ENCODE measurements at regions not wholly inside any gene's neighbourhood (a gene's known extent, or its start where the extent isn't known, plus 50 kb on each side); places are given as distances from the start of the nearest gene placed in this dataset.
A peak's percentile ranks its signal among the peaks of the same experiment; 100 is the strongest.

DNA sequence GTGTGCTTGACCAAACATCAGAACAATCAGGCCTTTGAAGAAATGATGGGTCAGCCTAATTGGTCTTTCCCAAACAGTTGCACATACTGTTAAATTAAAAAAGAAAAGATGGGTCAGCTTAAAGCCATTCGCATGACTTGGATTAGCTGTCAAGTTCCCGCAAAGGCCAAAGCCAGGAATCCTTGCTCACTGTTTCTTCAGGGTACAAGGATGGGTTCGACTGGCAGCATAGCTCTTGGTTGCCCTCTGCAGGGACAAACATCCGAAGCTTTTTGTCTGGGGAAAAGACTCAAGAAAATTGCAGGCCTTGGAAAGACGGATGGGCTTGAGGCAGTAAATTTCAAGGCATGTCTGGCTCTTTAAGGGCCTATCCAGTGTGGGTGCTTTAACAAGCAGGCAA is 168.0 kb downstream of the HDGFL1 start:
- Histone ChIP-seq H2AFZ (ENCODE audit: low read length) (no peak overlapping the region), H4K20me1 (ENCODE audit: insufficient read depth, low read length) (no peaks in the 10 kb centered on the region), H3K4me2 (ENCODE audit: low read depth, low read length) (no peak overlapping the region), H3K9ac (ENCODE audit: insufficient read depth, low read depth, low read length) (no peak overlapping the region), H3K4me1 (ENCODE audit: insufficient read depth, low read length) (no peaks in the 10 kb centered on the region), H3K27me3 (ENCODE audit: control insufficient read depth in 1 of 2, insufficient read depth in 2 of 2, low read length in 2 of 2) (no peaks in the 10 kb centered on the region), H3K27ac (ENCODE audit: extremely low read length, insufficient read depth, low read length) (no peak overlapping the region), H3K4me3 (replicated peaks in 1 of 3; ENCODE audit: insufficient read depth in 1 of 3, low read depth in 2 of 3, low read length in 3 of 3) (no peak overlapping the region), H3K79me2 (ENCODE audit: insufficient read depth, low read length) (no peaks in the 10 kb centered on the region), H3K36me3 (replicated peaks in 1 of 2; ENCODE audit: control insufficient read depth in 1 of 2, insufficient read depth in 2 of 2, low read length in 2 of 2) (no peaks in the 10 kb centered on the region), H3K9me3 (ENCODE audit: low read length) (peaks cover 98% of the 10 kb centered on the region)
- DNase-seq (ENCODE audit: low spot score) (no peak), ATAC-seq (no peak), FAIRE-seq (no peak)
- ChIA-PET CTCF (ENCODE audit: low intra/inter-chr PET ratio, low total read pairs) (no interaction called here), POLR2A (no interaction called here)
- TF ChIP-seq ZNF775 (CRISPR knock-in tag; IDR thresholded peaks at IDR 0.05; ENCODE audit: borderline replicate concordance) (no peak), ZNF354B (CRISPR knock-in tag; IDR thresholded peaks at IDR 0.05) (no peak), STAG1 (CRISPR knock-in tag; IDR thresholded peaks at IDR 0.05) (0 out of 2 replicates have a peak, but pooled peaks have one; percentile 9), ARHGAP35 (CRISPR knock-in tag; IDR thresholded peaks at IDR 0.05; ENCODE audit: borderline replicate concordance) (no peak), ZNF788 (CRISPR knock-in tag; IDR thresholded peaks at IDR 0.05; ENCODE audit: borderline replicate concordance) (no peak)
- TF ChIP-seq, protein P1, sequence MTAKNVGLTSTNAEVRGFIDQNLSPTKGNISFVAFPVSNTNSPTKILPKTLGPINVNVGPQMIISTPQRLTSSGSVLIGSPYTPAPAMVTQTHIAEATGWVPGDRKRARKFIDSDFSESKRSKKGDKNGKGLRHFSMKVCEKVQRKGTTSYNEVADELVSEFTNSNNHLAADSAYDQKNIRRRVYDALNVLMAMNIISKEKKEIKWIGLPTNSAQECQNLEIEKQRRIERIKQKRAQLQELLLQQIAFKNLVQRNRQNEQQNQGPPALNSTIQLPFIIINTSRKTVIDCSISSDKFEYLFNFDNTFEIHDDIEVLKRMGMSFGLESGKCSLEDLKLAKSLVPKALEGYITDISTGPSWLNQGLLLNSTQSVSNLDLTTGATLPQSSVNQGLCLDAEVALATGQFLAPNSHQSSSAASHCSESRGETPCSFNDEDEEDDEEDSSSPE (CRISPR knock-in tag; IDR thresholded peaks at IDR 0.05) = no peak
- 33% methylated on average over 5 of the region's 5 CpGs for WGBS (ENCODE audit: low lambda C conversion rate)
- in situ Hi-C loops (cut with HindIII; ENCODE audit: extremely low pct_ligation_motif_present, low pct_unique_long_range_greater_than_20kb) = no loop called here
- BruUV-seq (replicated peaks) = no TSS peak
- intact Hi-C loops (cut with micrococcal nuclease; ENCODE audit: unreplicated experiment) = no loop called here

DNA sequence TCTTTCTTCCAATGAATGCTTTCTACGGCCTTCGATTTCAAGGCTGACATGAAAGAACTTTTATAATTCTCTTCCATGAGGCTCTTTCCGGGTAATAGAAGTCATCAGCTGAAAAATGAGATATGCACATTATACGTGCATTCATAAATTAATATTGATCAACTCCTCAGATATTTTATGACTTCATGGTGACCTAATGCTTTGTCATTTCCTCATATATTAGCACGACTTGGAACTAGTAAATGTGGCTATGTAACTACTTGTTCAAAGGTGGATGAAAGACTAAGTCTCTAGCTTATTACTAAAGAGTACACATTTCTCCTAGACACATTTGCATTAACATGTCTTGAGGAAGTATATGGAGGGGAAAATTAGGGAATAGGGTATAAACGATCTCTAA is 168.8 kb downstream of the HDGFL1 start:
- H3K9me3 ChIP-seq (ENCODE audit: low read length) = peaks cover 100% of the 10 kb centered on the region
- DNase-seq (ENCODE audit: low spot score) = no peak
- FAIRE-seq = no peak
- no peak for ATAC-seq
- H3K4me1 ChIP-seq (ENCODE audit: insufficient read depth, low read length) = no peaks in the 10 kb centered on the region
- ChIA-PET POLR2A (no interaction called here), CTCF (ENCODE audit: low intra/inter-chr PET ratio, low total read pairs) (no interaction called here)
- no peak overlapping the region for H3K9ac ChIP-seq (ENCODE audit: insufficient read depth, low read depth, low read length)
- in situ Hi-C loops (cut with HindIII; ENCODE audit: extremely low pct_ligation_motif_present, low pct_unique_long_range_greater_than_20kb) (no loop called here), intact Hi-C loops (cut with micrococcal nuclease; ENCODE audit: unreplicated experiment) (no loop called here)
- no peaks in the 10 kb centered on the region for H3K27me3 ChIP-seq (ENCODE audit: control insufficient read depth in 1 of 2, insufficient read depth in 2 of 2, low read length in 2 of 2)
- H3K4me3 ChIP-seq (replicated peaks in 1 of 3; ENCODE audit: insufficient read depth in 1 of 3, low read depth in 2 of 3, low read length in 3 of 3) = no peak overlapping the region
- 31% methylated on average over 6 of the region's 6 CpGs for whole genome bisulfite sequencing (ENCODE audit: low lambda C conversion rate)
- no peaks in the 10 kb centered on the region for H4K20me1 ChIP-seq (ENCODE audit: insufficient read depth, low read length)
- H3K4me2 ChIP-seq (ENCODE audit: low read depth, low read length) = no peak overlapping the region
- no peaks in the 10 kb centered on the region for H3K36me3 ChIP-seq (replicated peaks in 1 of 2; ENCODE audit: control insufficient read depth in 1 of 2, insufficient read depth in 2 of 2, low read length in 2 of 2)
- no peaks in the 10 kb centered on the region for H3K79me2 ChIP-seq (ENCODE audit: insufficient read depth, low read length)
- BruUV-seq (replicated peaks) = no TSS peak
- H3K27ac ChIP-seq (ENCODE audit: extremely low read length, insufficient read depth, low read length) = no peak overlapping the region
- no peak for TF ChIP-seq ZFP36L1 (CRISPR knock-in tag; IDR thresholded peaks at IDR 0.05)
- TF ChIP-seq SSRP1 (CRISPR knock-in tag; IDR thresholded peaks at IDR 0.05) = no peak
- TF ChIP-seq ZNF432 (CRISPR knock-in tag; IDR thresholded peaks at IDR 0.05; ENCODE audit: borderline replicate concordance) = no peak
- no peak for TF ChIP-seq ZNF652 (CRISPR knock-in tag; IDR thresholded peaks at IDR 0.05; ENCODE audit: borderline replicate concordance, low read depth)
- TF ChIP-seq, protein P2, sequence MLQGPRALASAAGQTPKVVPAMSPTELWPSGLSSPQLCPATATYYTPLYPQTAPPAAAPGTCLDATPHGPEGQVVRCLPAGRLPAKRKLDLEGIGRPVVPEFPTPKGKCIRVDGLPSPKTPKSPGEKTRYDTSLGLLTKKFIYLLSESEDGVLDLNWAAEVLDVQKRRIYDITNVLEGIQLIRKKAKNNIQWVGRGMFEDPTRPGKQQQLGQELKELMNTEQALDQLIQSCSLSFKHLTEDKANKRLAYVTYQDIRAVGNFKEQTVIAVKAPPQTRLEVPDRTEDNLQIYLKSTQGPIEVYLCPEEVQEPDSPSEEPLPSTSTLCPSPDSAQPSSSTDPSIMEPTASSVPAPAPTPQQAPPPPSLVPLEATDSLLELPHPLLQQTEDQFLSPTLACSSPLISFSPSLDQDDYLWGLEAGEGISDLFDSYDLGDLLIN (CRISPR knock-in tag; IDR thresholded peaks at IDR 0.05; ENCODE audit: borderline replicate concordance) = no peak
- no peak for TF ChIP-seq ZNF3 (CRISPR knock-in tag; IDR thresholded peaks at IDR 0.05)
- no peak for TF ChIP-seq SIX4 (CRISPR knock-in tag; IDR thresholded peaks at IDR 0.05)
- TF ChIP-seq, protein P3, sequence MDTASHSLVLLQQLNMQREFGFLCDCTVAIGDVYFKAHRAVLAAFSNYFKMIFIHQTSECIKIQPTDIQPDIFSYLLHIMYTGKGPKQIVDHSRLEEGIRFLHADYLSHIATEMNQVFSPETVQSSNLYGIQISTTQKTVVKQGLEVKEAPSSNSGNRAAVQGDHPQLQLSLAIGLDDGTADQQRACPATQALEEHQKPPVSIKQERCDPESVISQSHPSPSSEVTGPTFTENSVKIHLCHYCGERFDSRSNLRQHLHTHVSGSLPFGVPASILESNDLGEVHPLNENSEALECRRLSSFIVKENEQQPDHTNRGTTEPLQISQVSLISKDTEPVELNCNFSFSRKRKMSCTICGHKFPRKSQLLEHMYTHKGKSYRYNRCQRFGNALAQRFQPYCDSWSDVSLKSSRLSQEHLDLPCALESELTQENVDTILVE (CRISPR knock-in tag; IDR thresholded peaks at IDR 0.05) = no peak
- no peak for TF ChIP-seq ZNF546 (CRISPR knock-in tag; conservative IDR thresholded peaks at IDR 0.05)
- TF ChIP-seq ZNF205 (CRISPR knock-in tag; IDR thresholded peaks at IDR 0.05) = no peak
- no peak for TF ChIP-seq FOSL1 (CRISPR knock-in tag; IDR thresholded peaks at IDR 0.05; ENCODE audit: borderline replicate concordance)
- no peak overlapping the region for H2AFZ ChIP-seq (ENCODE audit: low read length)

Data from HepG2 (cell line).